ENCODE measurements at regions not wholly inside any gene's neighbourhood (a gene's known extent, or its start where the extent isn't known, plus 50 kb on each side); places are given as distances from the start of the nearest gene placed in this dataset.

DNA sequence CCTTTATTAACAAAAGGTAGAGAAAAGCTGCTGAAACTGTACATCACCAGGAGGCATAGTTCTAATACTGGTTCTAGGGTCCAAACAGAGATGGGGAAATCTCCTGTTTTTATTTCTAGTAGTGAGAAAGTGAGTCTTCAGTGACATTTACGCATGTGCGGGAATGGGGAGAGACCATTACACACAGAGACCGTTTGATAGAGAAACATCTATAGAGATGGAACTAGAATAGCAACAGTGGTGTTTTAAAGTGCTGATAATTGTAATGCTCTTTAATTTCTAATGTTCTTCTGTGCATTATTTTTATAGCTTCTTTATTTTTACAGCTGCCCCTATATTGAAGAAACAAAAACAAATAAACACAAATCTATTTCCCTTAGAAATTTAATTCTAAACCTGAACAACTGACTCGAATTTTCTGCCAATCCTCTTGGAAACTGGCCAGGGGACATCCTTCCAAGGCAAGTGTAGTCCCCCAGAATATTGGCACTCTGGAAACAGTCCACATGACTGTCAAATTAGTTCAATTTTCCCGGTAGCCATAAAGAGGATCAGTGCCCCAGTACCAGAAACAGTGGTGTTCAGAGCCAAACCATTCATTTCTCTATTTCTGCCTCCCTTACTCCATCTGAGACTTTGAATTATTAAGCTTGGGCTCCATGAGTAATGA, 260.9 kb downstream of the ICOS start:
- Histone ChIP-seq H3K4me3 (ENCODE audit: low read length) (no peak overlapping the region), H3K4me1 (ENCODE audit: control insufficient read depth, low read length) (no peaks in the 10 kb centered on the region), H3K27ac (ENCODE audit: low read depth, low read length) (no peak overlapping the region), H3K9me3 (ENCODE audit: control insufficient read depth, insufficient read depth, low read length) (no peaks in the 10 kb centered on the region), H3K36me3 (ENCODE audit: control insufficient read depth, low read length) (no peaks in the 10 kb centered on the region), H3K4me2 (ENCODE audit: low read length) (no peak overlapping the region), H3K9me2 (replicated peaks; ENCODE audit: control insufficient read depth, low read length) (no peaks in the 10 kb centered on the region), H3F3A (ENCODE audit: control insufficient read depth, insufficient read depth) (no peaks in the 10 kb centered on the region), H4K20me1 (ENCODE audit: control insufficient read depth, insufficient read depth, low read depth, low read length) (no peaks in the 10 kb centered on the region), H3K27me3 (ENCODE audit: control insufficient read depth, low read length) (no peaks in the 10 kb centered on the region), H3K79me2 (ENCODE audit: control insufficient read depth, low read length) (no peaks in the 10 kb centered on the region)
- TF ChIP-seq, protein P1, sequence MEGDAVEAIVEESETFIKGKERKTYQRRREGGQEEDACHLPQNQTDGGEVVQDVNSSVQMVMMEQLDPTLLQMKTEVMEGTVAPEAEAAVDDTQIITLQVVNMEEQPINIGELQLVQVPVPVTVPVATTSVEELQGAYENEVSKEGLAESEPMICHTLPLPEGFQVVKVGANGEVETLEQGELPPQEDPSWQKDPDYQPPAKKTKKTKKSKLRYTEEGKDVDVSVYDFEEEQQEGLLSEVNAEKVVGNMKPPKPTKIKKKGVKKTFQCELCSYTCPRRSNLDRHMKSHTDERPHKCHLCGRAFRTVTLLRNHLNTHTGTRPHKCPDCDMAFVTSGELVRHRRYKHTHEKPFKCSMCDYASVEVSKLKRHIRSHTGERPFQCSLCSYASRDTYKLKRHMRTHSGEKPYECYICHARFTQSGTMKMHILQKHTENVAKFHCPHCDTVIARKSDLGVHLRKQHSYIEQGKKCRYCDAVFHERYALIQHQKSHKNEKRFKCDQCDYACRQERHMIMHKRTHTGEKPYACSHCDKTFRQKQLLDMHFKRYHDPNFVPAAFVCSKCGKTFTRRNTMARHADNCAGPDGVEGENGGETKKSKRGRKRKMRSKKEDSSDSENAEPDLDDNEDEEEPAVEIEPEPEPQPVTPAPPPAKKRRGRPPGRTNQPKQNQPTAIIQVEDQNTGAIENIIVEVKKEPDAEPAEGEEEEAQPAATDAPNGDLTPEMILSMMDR (IDR thresholded peaks at IDR 0.05; ENCODE audit: low read depth, low read length, poor library complexity, severe bottlenecking) = no peak
- TF ChIP-seq EZH2phosphoT487 (IDR thresholded peaks at IDR 0.05; ENCODE audit: borderline replicate concordance, low read length) = no peak

DNA sequence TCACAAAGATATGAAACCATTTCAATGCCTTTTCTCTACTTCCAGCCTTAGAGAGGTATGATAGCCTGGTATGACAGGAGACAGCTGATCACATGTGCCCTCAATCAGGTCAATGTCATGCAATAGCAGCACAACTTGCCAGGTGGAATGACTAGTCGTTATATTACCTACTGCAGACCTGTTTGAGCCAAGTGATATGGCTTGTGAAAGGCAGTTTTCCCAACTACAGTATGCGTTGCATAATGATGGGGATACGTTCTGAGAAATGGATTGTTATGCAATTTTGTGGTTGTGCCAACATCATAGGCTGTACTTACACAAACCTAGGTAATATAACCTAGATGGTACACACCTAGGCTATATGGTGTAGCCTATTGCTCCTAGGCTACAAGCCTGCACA, 262.8 kb downstream of the ICOS start:
- no peaks in the 10 kb centered on the region for H3F3A ChIP-seq (ENCODE audit: control insufficient read depth, insufficient read depth)
- no peak overlapping the region for H3K4me2 ChIP-seq (ENCODE audit: low read length)
- H3K27me3 ChIP-seq (ENCODE audit: control insufficient read depth, low read length) = no peaks in the 10 kb centered on the region
- H3K36me3 ChIP-seq (ENCODE audit: control insufficient read depth, low read length) = no peaks in the 10 kb centered on the region
- no peaks in the 10 kb centered on the region for H3K9me3 ChIP-seq (ENCODE audit: control insufficient read depth, insufficient read depth, low read length)
- no peaks in the 10 kb centered on the region for H4K20me1 ChIP-seq (ENCODE audit: control insufficient read depth, insufficient read depth, low read depth, low read length)
- TF ChIP-seq, protein P1 (IDR thresholded peaks at IDR 0.05; ENCODE audit: low read depth, low read length, poor library complexity, severe bottlenecking) = no peak
- no peak for TF ChIP-seq EZH2phosphoT487 (IDR thresholded peaks at IDR 0.05; ENCODE audit: borderline replicate concordance, low read length)
- no peaks in the 10 kb centered on the region for H3K4me1 ChIP-seq (ENCODE audit: control insufficient read depth, low read length)
- no peaks in the 10 kb centered on the region for H3K79me2 ChIP-seq (ENCODE audit: control insufficient read depth, low read length)
- H3K9me2 ChIP-seq (replicated peaks; ENCODE audit: control insufficient read depth, low read length) = no peaks in the 10 kb centered on the region
- H3K27ac ChIP-seq (ENCODE audit: low read depth, low read length) = no peak overlapping the region
- no peak overlapping the region for H3K4me3 ChIP-seq (ENCODE audit: low read length)

DNA sequence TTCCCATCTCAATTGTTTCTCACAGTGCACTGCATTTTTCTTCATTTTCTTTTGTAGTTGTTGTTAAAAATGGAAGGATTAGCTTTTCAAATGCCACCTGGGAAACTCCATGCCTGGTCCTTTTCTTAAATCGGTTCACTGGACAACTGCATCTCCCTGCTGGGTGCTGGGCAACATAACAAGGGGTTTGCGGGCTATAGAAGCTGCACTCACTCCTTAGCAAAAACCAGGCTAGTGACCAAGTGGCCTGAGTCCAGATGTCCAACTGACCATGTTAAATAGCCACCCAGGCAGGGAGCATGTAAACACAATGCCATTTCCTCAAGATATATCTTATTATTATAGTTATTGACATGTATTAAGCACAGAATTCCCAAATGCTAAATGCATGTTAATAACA, 264.9 kb downstream of the ICOS start:
- Histone ChIP-seq H3K27ac (ENCODE audit: low read depth, low read length) (no peak overlapping the region), H3K4me3 (ENCODE audit: low read length) (no peak overlapping the region), H3K27me3 (ENCODE audit: control insufficient read depth, low read length) (no peaks in the 10 kb centered on the region), H4K20me1 (ENCODE audit: control insufficient read depth, insufficient read depth, low read depth, low read length) (no peaks in the 10 kb centered on the region), H3K4me1 (ENCODE audit: control insufficient read depth, low read length) (no peaks in the 10 kb centered on the region), H3K79me2 (ENCODE audit: control insufficient read depth, low read length) (no peaks in the 10 kb centered on the region), H3K36me3 (ENCODE audit: control insufficient read depth, low read length) (no peaks in the 10 kb centered on the region), H3K9me3 (ENCODE audit: control insufficient read depth, insufficient read depth, low read length) (no peaks in the 10 kb centered on the region), H3K9me2 (replicated peaks; ENCODE audit: control insufficient read depth, low read length) (no peaks in the 10 kb centered on the region), H3F3A (ENCODE audit: control insufficient read depth, insufficient read depth) (no peaks in the 10 kb centered on the region), H3K4me2 (ENCODE audit: low read length) (no peak overlapping the region)
- no peak for TF ChIP-seq EZH2phosphoT487 (IDR thresholded peaks at IDR 0.05; ENCODE audit: borderline replicate concordance, low read length)

DNA sequence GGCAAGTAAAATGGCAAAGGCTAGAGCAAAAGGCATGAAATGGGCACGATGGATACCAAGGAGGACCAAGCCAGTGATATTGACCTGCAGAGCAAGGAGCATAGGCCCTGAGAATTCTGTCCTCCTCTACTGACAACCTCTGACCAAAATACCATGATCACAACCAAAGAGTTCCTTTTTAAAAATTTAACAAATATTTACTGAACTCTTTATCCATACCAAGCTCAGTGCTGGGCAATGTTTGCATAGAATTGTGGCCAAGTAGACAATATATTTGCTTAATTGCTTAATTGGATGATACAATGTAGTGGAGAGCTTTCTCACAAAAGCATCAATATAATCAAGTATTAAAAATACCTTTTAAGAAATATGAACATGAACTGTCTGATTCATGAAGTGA, 265.7 kb downstream of the ICOS start:
- Histone ChIP-seq H3K4me2 (ENCODE audit: low read length) (no peak overlapping the region), H3K9me2 (replicated peaks; ENCODE audit: control insufficient read depth, low read length) (no peaks in the 10 kb centered on the region), H3K4me1 (ENCODE audit: control insufficient read depth, low read length) (no peaks in the 10 kb centered on the region), H3K9me3 (ENCODE audit: control insufficient read depth, insufficient read depth, low read length) (no peaks in the 10 kb centered on the region), H3K79me2 (ENCODE audit: control insufficient read depth, low read length) (no peaks in the 10 kb centered on the region), H3F3A (ENCODE audit: control insufficient read depth, insufficient read depth) (no peaks in the 10 kb centered on the region), H3K27ac (ENCODE audit: low read depth, low read length) (no peak overlapping the region), H3K27me3 (ENCODE audit: control insufficient read depth, low read length) (no peaks in the 10 kb centered on the region), H3K4me3 (ENCODE audit: low read length) (no peak overlapping the region), H4K20me1 (ENCODE audit: control insufficient read depth, insufficient read depth, low read depth, low read length) (no peaks in the 10 kb centered on the region), H3K36me3 (ENCODE audit: control insufficient read depth, low read length) (no peaks in the 10 kb centered on the region)
- no peak for TF ChIP-seq EZH2phosphoT487 (IDR thresholded peaks at IDR 0.05; ENCODE audit: borderline replicate concordance, low read length)
- TF ChIP-seq, protein P1 (IDR thresholded peaks at IDR 0.05; ENCODE audit: low read depth, low read length, poor library complexity, severe bottlenecking) = no peak

Measured in DOHH2 (cell line).